CD4-positive, alpha-beta T cell treated with Interleukin-12 subunit alpha and Interleukin-12 subunit beta, for 1 hour (primary cell): ENCODE measurements at regions not wholly inside any gene's neighbourhood (a gene's known extent, or its start where the extent isn't known, plus 50 kb on each side); places are given as distances from the start of the nearest gene placed in this dataset.
"Not testable (repeated sequence)": the region's sequence is repeated elsewhere in the genome, so short reads cannot be mapped to it uniquely, and the experiment has no call there.

Experiments
- DNase-seq: peaks from one replicate; pipeline ENCODE4 v3.0.0-alpha.2; 2020

- DNase-seq, result no peak
These were observed 189.6 kb upstream of the E2F8 start for GRCh38 chr11:19430346-19430745.

DNA sequence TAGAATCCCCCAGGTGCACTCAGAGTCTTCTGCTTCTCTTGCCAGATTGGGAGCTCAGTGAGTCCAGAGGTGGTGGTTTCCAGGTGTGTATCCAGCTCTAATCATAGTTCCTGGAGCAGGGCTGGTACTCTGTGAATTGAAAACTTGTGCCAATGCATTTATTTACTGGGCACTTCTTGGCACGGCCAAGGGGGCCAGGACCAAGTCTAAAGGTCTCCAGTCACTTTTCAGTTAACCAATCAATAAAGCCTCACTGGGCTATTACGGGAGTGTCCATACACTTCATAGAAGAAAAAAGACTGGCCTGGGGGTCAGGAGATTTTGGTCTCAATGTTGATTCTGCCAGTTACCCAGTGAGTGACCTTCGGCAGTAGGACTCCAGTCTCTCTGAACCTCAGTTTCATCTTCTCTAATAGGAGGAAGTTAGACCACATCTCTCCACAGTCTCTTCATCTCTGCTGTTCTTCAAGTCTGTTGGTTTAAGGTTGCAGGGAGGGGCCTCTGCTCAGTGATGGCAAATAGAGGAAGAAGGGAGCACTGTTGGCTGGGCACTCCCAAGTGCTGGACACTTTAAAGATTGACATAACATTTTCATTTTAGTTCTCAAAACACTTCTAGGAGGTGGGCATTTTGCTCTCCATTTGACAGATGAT lies 188.5 kb upstream of the E2F8 start:
- no peak for DNase-seq

DNA sequence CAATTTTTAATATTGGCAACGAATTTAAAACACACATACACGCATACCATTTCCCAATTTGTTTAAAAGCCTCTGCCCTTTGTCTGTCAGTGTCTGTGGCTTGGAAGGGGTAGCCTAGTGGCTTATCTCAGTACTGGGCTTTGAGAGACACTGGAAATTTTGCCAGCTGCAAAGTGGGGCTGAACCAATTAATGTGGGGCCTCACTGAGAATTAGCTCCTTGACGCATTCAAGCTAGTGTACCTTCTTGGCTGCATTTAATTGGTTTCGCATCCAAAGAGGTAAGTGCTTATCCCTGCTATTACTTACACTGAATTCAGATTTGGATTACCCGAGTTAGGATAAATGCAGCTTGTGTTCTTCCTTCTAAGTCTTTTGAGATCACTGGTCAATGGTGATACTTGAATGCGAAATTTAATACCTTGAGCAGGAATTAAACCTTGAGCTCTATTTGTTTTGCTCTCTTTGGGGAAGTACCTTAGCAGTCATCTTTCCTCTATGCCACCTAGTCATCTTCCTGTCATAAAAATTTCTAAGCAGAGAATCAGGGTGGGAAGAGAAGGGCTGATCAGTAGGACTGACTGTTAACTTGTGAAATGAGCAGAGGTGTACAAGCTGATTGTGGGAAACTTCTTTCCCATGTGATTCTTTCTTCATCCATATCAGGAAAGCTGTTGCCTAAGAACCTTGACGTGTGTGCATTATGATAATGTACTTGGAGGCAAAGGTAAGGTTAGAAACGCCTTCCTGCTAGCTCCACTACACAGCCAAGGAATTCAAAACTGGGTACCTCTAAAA lies 187.7 kb upstream of the E2F8 start:
- DNase-seq, result no peak

- DNase-seq, result no peak
These were observed 186.1 kb upstream of the E2F8 start for GRCh38 chr11:19426756-19427403.

- no peak for DNase-seq
These were observed 185.4 kb upstream of the E2F8 start for GRCh38 chr11:19426011-19426755.

DNA sequence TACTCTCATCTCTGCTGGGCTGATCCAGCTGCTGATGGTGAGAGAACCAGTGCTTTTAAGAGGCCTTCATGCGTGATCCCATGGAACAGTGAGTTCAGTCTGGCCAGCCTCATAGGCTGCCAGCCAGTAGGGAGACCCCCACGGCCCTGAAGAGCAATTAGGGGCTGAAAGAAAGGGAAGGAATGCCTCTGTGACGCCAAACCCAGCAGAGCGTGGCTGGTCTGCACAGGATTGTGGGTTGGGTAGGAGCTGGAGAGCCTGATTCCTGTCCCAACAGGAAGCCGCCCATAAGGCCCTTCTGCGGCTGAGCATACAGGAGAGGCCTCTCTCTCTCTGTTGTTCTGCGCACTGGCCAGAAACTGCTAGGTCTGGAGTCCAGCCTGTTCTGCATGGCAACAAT lies 181.5 kb upstream of the E2F8 start:
- DNase-seq, result no peak

DNA sequence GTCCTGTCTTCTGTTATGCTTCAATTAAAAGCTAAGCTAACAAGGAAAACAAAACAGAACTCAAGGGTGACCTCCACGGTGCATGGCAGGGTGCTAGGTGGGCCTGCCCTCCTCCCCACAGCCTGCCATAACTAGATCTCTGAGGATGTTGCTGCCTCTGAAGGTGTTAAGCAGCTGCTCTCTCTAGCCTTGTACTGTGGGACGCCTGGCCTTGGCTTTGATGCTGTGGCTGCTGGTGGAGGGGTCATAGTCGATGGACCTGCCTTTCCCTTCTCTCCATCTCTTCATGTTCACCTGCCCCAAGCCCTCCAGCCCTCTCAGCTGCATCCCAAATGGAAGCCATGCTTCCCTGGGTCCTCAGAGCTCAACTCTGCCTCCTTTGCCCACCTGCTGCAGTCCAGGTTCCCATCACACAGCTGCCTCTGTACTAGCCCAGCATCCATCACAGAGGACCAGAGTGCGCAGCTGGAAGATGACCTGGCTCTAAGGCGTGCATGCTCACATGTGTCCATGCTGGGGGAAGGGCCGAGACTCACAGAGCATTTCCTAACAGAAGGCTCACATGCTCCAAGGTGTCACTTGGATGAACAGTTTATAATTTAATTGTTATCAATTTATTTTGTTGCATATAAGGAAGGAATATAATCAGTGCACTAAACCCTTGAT lies 180.3 kb upstream of the E2F8 start:
- DNase-seq, result no peak

DNA sequence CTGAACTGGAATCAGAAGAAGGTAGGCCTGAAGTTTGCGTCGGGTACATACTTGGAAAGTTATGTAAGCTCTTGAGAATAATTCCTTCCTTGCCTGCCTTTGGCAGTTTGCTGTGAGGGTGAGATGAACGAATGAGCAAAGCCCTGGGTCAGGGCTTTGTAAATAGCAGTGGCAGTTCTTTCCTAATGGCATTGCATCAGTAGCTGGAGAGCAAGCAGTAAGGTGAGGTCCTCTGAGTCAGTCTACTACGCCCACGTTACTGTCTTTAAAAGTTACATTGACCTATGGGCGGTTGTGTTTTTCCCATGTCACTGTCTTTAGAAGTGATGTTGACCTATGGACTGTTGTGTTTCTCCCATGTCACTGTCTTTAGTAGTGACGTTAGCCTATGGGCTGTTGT lies 179.1 kb upstream of the E2F8 start:
- no peak for DNase-seq

DNA sequence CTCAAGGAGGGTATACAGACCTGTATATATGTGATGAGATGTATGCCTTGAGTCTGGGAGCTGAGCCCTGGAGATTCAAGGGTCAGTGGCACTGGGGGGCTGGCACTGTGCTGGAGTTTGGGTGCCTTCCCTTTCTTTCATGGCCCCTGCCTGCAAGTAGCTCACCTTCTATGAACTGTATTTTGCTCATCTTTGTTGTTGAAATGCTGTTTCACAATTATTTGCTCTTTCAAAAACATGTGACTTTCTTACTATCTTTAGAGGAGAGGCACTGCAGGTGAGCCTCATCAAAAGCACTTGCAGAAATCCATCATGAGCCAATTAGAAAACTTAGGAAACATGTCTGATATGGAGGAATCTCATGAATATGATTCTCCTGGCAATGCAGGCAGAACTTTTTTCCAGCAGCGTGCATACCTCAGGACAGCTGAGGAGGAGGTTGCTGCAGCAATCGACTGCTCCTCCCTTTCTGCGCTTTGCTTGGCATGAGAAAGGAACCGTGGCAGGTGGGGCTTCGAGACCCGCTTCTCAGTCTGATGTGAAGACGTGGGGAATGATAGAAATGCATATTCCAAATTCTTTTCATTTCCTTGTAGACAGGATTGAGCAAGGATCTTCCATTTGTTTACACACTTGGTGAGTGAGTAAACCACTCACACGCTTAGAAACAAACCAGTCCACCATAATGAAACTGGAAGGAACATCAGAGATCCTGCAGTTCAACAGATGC lies 178.4 kb upstream of the E2F8 start:
- DNase-seq, result no peak

DNA sequence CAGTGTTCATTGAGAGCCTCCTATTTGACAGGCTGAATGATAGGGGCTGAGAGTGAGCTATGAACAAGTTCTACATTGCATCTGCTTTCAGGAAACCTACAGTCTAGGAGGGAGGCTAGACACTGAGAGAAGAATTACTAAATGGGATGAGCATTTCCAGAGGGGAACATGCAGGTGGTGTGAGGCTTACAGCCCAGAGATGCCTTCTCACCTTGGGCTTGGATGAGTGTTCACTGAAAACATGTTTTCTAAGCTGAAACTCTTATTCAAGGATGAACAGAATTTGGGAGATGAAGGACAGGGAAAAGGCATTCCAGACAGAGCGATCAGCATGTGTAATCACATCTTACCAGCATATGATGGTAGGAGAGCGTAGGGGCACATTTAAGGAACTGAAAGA lies 177.5 kb upstream of the E2F8 start:
- no peak for DNase-seq

DNA sequence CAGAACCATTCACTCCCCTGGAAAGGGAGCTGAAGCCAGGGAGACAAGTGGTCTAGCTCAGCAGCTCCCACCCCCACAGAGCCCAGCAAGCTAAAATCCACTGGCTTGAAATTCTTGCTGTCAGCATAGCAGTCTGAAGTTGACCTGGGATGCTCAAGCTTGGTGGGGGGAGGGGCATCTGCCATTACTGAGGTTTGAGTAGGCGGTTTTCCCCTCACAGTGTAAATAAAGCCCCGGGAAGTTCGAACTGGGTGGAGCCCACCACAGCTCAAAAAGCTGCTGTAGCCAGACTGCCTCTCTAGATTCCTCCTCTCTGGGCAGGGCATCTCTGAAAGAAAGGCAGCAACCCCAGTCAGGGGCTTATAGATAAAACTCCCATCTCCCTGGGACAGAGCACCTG lies 171.3 kb upstream of the E2F8 start:
- not testable (repeated sequence) for DNase-seq

GRCh38 chr11:19410032-19410431 lies 169.3 kb upstream of the E2F8 start:
- DNase-seq, result no peak

DNA sequence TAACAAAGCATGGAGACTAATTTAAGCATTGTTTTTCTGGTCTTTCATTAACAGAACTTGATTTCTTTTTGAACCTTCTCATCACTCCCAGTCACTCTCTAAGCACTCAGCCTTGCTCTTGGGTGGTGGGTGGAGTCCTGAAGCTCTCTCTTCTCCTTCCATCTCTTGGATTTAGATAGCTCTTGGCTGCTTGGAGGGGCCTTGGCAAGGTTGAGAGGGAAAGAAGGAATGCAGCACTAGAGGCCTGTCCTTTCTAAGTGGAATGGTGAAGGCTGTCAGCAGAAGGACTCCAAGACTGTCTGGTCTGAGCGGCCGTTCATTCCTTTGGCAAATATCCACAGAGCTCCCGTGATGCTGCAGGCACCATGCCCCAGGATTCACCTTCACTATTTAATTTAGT lies 168.6 kb upstream of the E2F8 start:
- no peak for DNase-seq

- no peak for DNase-seq
These were observed 167.0 kb upstream of the E2F8 start for GRCh38 chr11:19407677-19408270.

DNA sequence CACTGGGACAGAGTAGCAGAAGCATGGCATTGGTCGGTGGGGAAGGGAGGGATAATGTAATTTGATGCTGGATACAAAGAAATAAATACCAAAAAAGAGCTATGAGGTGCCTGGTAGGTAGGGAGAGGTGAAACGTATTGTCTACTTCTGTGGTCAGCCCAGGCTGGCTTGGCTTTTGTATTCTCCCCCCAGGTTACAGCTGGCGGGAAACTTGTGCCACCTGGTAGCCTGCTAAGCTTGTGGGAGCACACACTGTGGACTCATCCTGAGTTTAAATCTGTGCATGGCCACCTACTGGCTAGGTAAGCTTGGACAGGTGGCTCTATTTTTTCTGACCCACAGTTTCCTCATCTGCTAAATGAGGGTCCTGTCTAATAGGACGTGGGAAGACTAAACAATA lies 165.2 kb upstream of the E2F8 start:
- no peak for DNase-seq

- DNase-seq, result no peak
These were observed 164.0 kb upstream of the E2F8 start for GRCh38 chr11:19404787-19405186.

GRCh38 chr11:19403196-19403895 lies 162.6 kb upstream of the E2F8 start:
- DNase-seq, result no peak

GRCh38 chr11:19400296-19400695 lies 159.6 kb upstream of the E2F8 start:
- no peak for DNase-seq

DNA sequence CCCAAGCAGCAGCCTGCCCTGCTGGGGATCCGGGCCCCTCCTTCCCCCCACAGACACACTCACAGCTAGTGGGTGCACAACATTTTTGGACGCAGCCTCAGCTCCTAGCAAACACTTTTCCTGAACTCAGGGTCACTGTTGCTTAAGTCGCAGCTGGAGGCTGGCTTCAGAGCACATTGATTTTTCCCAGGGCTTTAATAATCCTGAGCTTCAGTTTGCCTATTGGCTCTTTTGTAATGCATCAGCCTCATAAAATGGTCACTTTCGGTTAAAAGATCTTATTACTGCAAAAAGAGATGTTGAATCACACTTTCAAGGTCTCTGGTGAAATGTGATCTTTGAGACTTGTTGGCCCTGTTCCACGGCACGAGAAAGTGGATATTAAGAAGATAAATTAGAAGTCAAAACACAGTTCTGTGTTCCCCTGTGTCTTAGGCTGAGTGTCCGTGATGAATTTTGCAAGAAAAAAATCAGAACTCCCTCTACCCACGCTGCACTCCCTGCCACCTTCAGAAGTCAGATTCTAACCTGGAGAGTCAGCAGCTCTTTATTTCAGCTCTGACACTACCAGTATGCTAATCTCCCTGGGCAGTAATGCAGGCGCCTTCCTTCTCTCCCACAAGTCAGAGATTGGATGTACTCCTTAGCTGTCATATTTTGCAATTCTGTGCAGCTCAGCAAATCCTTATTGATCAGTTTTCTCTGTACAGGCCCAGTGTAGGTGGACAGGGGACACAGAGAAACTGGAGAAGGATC lies 158.2 kb upstream of the E2F8 start:
- DNase-seq, result no peak

DNA sequence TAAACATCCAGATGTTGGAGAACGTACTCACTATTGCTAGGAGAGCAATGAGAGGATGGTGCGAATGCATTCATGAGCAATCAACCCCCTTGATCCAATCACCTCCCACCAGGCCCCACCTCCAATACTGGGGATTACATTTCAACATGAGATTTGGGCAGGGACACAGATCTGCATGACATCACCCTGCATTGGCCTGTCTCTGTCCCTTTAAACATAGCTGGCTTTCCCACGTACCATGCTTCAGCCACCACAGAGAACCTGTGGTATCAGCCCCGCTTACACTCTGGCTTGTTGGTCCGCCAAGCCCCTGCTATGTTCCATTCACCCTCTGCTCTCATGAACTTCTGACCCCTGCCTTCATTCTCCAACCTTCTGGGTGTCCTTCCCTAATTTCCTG lies 157.5 kb upstream of the E2F8 start:
- DNase-seq, result no peak
